ENCODE measurements at regions not wholly inside any gene's neighbourhood (a gene's known extent, or its start where the extent isn't known, plus 50 kb on each side); places are given as distances from the start of the nearest gene placed in this dataset.
"Not testable (repeated sequence)": the region's sequence is repeated elsewhere in the genome, so short reads cannot be mapped to it uniquely, and the experiment has no call there.

DNA sequence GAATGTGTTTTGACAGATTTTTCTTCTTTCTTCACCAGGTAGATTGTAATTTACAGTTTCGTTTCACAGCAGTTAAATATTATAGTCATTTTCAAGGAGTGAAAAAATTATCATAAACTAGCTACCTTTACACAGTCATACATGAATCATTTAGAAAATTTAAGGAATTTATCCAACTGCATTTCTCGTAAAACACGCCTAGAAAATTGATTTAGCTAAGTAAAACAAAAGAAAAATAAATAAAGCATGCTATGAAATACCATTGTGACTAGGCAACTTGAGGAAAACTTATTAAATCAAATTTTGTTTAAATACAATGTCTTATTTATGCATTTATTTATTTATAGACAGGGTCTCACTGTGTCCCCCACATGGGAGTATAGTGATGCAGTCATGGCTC is 109.9 kb upstream of the EMB start:
- DNase-seq (ENCODE audit: low read depth) = no peak
- H3K4me3 ChIP-seq (ENCODE audit: low read depth, low read length) = no peak overlapping the region
- TF ChIP-seq POLR2A (IDR thresholded peaks at IDR 0.05; ENCODE audit: extremely low read depth, insufficient read length) (no peak), CTCF (IDR thresholded peaks at IDR 0.05; ENCODE audit: low read depth, low read length) (no peak), MYC (IDR thresholded peaks at IDR 0.05; ENCODE audit: low read depth, low read length) (no peak)
- TF ChIP-seq, protein P1, sequence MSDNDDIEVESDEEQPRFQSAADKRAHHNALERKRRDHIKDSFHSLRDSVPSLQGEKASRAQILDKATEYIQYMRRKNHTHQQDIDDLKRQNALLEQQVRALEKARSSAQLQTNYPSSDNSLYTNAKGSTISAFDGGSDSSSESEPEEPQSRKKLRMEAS (IDR thresholded peaks at IDR 0.05; ENCODE audit: low read depth, low read length) = no peak

DNA sequence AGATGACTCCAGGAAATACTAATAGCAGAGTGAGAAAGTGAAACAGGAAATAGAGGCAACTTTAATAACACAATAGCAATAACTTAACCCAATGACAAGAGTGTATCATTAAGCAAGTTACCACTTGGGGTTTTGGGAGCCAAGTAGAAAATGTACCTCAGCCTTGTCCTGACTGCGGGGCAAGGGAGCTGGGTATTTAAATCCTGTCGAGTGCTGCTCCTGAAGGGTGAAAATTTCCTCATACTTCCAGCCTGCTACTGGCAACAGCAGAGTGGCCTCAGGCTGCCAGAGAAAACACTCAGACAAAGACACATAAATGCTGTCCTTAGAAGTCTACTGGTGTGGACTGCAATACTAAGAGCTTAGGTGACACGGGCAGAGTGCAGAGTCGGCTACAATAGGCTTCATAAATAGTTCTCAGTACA is 112.5 kb upstream of the EMB start:
- TF ChIP-seq, protein P1 (IDR thresholded peaks at IDR 0.05; ENCODE audit: low read depth, low read length) = no peak
- TF ChIP-seq CTCF (IDR thresholded peaks at IDR 0.05; ENCODE audit: low read depth, low read length) (no peak), POLR2A (IDR thresholded peaks at IDR 0.05; ENCODE audit: extremely low read depth, insufficient read length) (no peak), MYC (IDR thresholded peaks at IDR 0.05; ENCODE audit: low read depth, low read length) (no peak)
- H3K4me3 ChIP-seq (ENCODE audit: low read depth, low read length) = no peak overlapping the region
- peak; percentile 39 for DNase-seq (ENCODE audit: low read depth)

- DNase-seq (ENCODE audit: low read depth); H3K4me3 ChIP-seq (ENCODE audit: low read depth, low read length): not testable (repeated sequence)
These were observed 107.8 kb upstream of the PARP8 start for GRCh38 chr5:50558640-50559039.

- TF ChIP-seq, protein P1 (IDR thresholded peaks at IDR 0.05; ENCODE audit: low read depth, low read length) = no peak
- no peak for TF ChIP-seq CTCF (IDR thresholded peaks at IDR 0.05; ENCODE audit: low read depth, low read length)
- TF ChIP-seq MYC (IDR thresholded peaks at IDR 0.05; ENCODE audit: low read depth, low read length) = no peak
- no peak for TF ChIP-seq POLR2A (IDR thresholded peaks at IDR 0.05; ENCODE audit: extremely low read depth, insufficient read length)
- H3K4me3 ChIP-seq (ENCODE audit: low read depth, low read length) = no peak overlapping the region
- peak; percentile 36 for DNase-seq (ENCODE audit: low read depth)
These were observed 106.5 kb upstream of the PARP8 start for GRCh38 chr5:50559955-50560354.

GRCh38 chr5:50562694-50563093 is 103.7 kb upstream of the PARP8 start:
- TF ChIP-seq MYC (IDR thresholded peaks at IDR 0.05; ENCODE audit: low read depth, low read length) (no peak), POLR2A (IDR thresholded peaks at IDR 0.05; ENCODE audit: extremely low read depth, insufficient read length) (no peak), CTCF (IDR thresholded peaks at IDR 0.05; ENCODE audit: low read depth, low read length) (no peak)
- TF ChIP-seq, protein P1 (IDR thresholded peaks at IDR 0.05; ENCODE audit: low read depth, low read length) = no peak
- no peak for DNase-seq (ENCODE audit: low read depth)

DNA sequence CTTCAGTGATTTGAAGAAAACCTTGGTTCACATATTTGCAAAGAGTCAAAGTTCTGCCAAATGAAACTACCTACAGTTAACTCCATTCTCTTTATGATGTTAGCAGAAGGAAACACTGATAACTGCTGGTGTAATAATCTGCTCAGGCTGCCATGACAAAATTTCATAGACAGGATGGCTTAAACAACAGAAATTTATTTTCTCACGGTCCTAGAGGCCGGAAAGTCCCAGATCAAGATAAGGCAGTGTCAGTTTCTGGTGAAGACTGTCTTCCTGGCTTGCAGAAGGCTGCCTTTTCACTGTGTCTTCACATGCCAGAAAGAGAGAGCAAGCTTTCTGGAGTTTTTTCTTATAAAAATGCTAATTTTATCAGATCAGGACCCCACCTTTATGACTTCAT is 102.4 kb upstream of the PARP8 start:
- H3K4me3 ChIP-seq (ENCODE audit: low read depth, low read length) = no peak overlapping the region
- DNase-seq (ENCODE audit: low read depth) = no peak
- no peak for TF ChIP-seq MYC (IDR thresholded peaks at IDR 0.05; ENCODE audit: low read depth, low read length)
- TF ChIP-seq POLR2A (IDR thresholded peaks at IDR 0.05; ENCODE audit: extremely low read depth, insufficient read length) = no peak
- TF ChIP-seq CTCF (IDR thresholded peaks at IDR 0.05; ENCODE audit: low read depth, low read length) = no peak
- TF ChIP-seq, protein P1 (IDR thresholded peaks at IDR 0.05; ENCODE audit: low read depth, low read length) = 0 out of 2 replicates have a peak, but pooled peaks have one; percentile 25

More at GRCh38 chr5:50562694-50563093, 103.7 kb upstream of the PARP8 start:
- H3K4me3 ChIP-seq (ENCODE audit: low read depth, low read length) = no peak overlapping the region

Data from NB4 (cell line).